K562 (cell line): ENCODE measurements at regions not wholly inside any gene's neighbourhood (a gene's known extent, or its start where the extent isn't known, plus 50 kb on each side); places are given as distances from the start of the nearest gene placed in this dataset.

Experiments
- ZNF316 ChIP-seq: fragments of 450-650 bp; IDR thresholded peaks from 2 replicates; pipeline ENCODE4 v1.6.1; 2016
- ZNF583 ChIP-seq: fragments of 250-450 bp; sonication (Bioruptor Pico); IDR thresholded peaks from 2 replicates; pipeline ENCODE4 v1.4.0; 2020
- TF ChIP-seq, protein P1 (sequence below), 2 experiments: IDR thresholded peaks; 2 replicates each; pipeline ENCODE4 v1.6.1; 2012; ENCODE audit warnings: improper control_type of control experiment in 2 of 2, low read depth in 2 of 2, low read length in 2 of 2, borderline replicate concordance in 1 of 2
- TF ChIP-seq, protein P2 (sequence below): fragments of 250-450 bp; sonication (Bioruptor Pico); IDR thresholded peaks from 2 replicates; pipeline ENCODE4 v1.4.0; 2020; ENCODE audit warnings: mild to moderate bottlenecking, moderate library complexity
- TF ChIP-seq, protein P3 (sequence below): sonication (generic); formaldehyde crosslinking; IDR thresholded peaks from 2 replicates; pipeline ENCODE4 v1.8.0; 2022; ENCODE audit warnings: mild to moderate bottlenecking, missing genetic modification reagents

DNA sequence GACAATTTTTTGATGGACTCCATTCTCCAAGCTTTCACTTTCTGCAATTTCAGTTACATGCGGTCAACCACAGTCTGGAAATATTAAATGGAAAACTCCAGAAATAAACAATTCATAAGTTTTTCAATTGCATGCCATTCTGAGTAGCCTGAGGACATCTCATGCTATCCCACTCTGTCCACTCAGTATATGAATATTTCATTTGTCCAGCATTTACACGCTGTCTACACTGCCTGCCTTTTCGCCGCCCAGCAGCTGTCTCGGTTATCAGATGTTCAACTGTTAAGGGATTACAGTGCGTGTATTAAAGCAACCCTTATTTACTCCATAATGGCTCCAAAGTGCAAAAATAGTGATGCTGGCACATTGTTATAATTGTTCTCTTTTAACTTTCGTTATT lies 116.3 kb downstream of the ADSS2 start (continued):
- TF ChIP-seq, protein P1, sequence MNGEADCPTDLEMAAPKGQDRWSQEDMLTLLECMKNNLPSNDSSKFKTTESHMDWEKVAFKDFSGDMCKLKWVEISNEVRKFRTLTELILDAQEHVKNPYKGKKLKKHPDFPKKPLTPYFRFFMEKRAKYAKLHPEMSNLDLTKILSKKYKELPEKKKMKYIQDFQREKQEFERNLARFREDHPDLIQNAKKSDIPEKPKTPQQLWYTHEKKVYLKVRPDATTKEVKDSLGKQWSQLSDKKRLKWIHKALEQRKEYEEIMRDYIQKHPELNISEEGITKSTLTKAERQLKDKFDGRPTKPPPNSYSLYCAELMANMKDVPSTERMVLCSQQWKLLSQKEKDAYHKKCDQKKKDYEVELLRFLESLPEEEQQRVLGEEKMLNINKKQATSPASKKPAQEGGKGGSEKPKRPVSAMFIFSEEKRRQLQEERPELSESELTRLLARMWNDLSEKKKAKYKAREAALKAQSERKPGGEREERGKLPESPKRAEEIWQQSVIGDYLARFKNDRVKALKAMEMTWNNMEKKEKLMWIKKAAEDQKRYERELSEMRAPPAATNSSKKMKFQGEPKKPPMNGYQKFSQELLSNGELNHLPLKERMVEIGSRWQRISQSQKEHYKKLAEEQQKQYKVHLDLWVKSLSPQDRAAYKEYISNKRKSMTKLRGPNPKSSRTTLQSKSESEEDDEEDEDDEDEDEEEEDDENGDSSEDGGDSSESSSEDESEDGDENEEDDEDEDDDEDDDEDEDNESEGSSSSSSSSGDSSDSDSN (IDR thresholded peaks at IDR 0.05; ENCODE audit: borderline replicate concordance in 1 of 2, low read depth in 2 of 2, low read length in 2 of 2) = no peak
- TF ChIP-seq, protein P2, sequence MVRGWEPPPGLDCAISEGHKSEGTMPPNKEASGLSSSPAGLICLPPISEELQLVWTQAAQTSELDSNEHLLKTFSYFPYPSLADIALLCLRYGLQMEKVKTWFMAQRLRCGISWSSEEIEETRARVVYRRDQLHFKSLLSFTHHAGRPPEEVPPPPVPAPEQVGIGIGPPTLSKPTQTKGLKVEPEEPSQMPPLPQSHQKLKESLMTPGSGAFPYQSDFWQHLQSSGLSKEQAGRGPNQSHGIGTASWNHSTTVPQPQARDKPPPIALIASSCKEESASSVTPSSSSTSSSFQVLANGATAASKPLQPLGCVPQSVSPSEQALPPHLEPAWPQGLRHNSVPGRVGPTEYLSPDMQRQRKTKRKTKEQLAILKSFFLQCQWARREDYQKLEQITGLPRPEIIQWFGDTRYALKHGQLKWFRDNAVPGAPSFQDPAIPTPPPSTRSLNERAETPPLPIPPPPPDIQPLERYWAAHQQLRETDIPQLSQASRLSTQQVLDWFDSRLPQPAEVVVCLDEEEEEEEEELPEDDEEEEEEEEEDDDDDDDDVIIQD (CRISPR knock-in tag) = no peak
- TF ChIP-seq ZNF316 (no peak), ZNF583 (CRISPR knock-in tag) (no peak)
- TF ChIP-seq, protein P3, sequence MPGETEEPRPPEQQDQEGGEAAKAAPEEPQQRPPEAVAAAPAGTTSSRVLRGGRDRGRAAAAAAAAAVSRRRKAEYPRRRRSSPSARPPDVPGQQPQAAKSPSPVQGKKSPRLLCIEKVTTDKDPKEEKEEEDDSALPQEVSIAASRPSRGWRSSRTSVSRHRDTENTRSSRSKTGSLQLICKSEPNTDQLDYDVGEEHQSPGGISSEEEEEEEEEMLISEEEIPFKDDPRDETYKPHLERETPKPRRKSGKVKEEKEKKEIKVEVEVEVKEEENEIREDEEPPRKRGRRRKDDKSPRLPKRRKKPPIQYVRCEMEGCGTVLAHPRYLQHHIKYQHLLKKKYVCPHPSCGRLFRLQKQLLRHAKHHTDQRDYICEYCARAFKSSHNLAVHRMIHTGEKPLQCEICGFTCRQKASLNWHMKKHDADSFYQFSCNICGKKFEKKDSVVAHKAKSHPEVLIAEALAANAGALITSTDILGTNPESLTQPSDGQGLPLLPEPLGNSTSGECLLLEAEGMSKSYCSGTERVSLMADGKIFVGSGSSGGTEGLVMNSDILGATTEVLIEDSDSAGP (CRISPR knock-in tag) = no peak
